ENCODE measurements at regions not wholly inside any gene's neighbourhood (a gene's known extent, or its start where the extent isn't known, plus 50 kb on each side); places are given as distances from the start of the nearest gene placed in this dataset.

DNA sequence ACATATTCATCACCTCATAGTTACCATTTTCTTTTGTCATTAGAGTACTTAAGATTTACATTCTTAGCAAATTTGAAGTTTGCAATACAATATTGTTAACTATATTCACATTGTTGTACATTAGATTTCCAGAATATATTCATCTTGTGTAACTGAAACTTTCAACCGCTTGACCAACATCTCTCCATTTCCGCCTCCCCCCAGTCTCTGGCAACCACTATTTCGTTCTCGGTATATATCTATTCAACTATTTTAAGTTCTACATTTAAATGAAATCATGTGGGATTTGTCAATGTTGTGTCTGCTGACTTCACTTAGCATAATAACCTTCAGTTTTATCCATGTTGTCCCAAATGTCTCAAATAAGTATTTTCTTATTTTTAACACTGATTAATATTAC is 274.5 kb upstream of the KIF2B start:
- CTCF ChIA-PET: no interaction called here
- Histone ChIP-seq H3K4me3 (ENCODE audit: low read depth, low read length, poor library complexity, severe bottlenecking) (no peak overlapping the region), H3K36me3 (ENCODE audit: insufficient read depth, low read length, poor library complexity, severe bottlenecking) (no peaks in the 10 kb centered on the region), H3K4me1 (ENCODE audit: insufficient read depth, low read length, poor library complexity, severe bottlenecking) (no peaks in the 10 kb centered on the region), H3K9me3 (ENCODE audit: low read depth, low read length, poor library complexity, severe bottlenecking) (no peaks in the 10 kb centered on the region), H3K27ac (ENCODE audit: low read depth, low read length, poor library complexity, severe bottlenecking) (no peak overlapping the region), H3K27me3 (replicated peaks; ENCODE audit: insufficient read depth, low read depth, low read length, poor library complexity) (no peaks in the 10 kb centered on the region)
- intact Hi-C loops (cut with micrococcal nuclease; ENCODE audit: unreplicated experiment): no loop called here
- TF ChIP-seq, protein P1, sequence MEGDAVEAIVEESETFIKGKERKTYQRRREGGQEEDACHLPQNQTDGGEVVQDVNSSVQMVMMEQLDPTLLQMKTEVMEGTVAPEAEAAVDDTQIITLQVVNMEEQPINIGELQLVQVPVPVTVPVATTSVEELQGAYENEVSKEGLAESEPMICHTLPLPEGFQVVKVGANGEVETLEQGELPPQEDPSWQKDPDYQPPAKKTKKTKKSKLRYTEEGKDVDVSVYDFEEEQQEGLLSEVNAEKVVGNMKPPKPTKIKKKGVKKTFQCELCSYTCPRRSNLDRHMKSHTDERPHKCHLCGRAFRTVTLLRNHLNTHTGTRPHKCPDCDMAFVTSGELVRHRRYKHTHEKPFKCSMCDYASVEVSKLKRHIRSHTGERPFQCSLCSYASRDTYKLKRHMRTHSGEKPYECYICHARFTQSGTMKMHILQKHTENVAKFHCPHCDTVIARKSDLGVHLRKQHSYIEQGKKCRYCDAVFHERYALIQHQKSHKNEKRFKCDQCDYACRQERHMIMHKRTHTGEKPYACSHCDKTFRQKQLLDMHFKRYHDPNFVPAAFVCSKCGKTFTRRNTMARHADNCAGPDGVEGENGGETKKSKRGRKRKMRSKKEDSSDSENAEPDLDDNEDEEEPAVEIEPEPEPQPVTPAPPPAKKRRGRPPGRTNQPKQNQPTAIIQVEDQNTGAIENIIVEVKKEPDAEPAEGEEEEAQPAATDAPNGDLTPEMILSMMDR (conservative IDR thresholded peaks at IDR 0.05; ENCODE audit: low read depth, low read length): no peak
- BruUV-seq (replicated peaks): no TSS peak
- DNase-seq (ENCODE audit: low spot score): no peak
- POLR2A ChIA-PET (ENCODE audit: low non-redundant PET): interaction anchor here (0.7 kb wide), 1 partner anchor 143 kb away, joined by 8 read pairs; no protein-coding TSS in a partner anchor

DNA sequence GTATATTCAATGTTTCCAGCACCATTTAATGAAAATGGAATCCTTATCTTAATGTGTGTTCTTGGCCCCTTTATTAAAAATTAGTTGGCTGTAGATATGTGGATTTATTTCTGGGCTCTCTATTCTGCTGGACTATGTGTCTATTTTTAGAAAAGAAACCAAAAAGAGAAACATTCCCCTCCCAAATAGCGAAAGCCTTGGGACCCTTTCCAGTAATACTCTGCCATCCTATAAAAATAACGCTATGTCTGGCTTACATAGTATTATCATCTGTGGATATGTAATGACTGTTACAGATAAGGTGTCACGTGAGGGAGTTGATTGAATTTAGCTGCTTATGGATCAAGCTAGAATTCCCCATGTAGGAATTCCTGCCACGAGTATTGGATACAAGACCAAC is 279.3 kb upstream of the KIF2B start:
- no peaks in the 10 kb centered on the region for H3K4me1 ChIP-seq (ENCODE audit: insufficient read depth, low read length, poor library complexity, severe bottlenecking)
- no peak overlapping the region for H3K27ac ChIP-seq (ENCODE audit: low read depth, low read length, poor library complexity, severe bottlenecking)
- H3K4me3 ChIP-seq (ENCODE audit: low read depth, low read length, poor library complexity, severe bottlenecking): no peak overlapping the region
- CTCF ChIA-PET: no interaction called here
- DNase-seq (ENCODE audit: low spot score): no peak
- TF ChIP-seq, protein P1 (conservative IDR thresholded peaks at IDR 0.05; ENCODE audit: low read depth, low read length): no peak
- TF ChIP-seq EZH2 (IDR thresholded peaks at IDR 0.05; ENCODE audit: borderline replicate concordance, low read depth, low read length, poor library complexity, severe bottlenecking): no peak
- no peaks in the 10 kb centered on the region for H3K36me3 ChIP-seq (ENCODE audit: insufficient read depth, low read length, poor library complexity, severe bottlenecking)
- no TSS peak for BruUV-seq (replicated peaks)
- H3K27me3 ChIP-seq (replicated peaks; ENCODE audit: insufficient read depth, low read depth, low read length, poor library complexity): no peaks in the 10 kb centered on the region
- intact Hi-C loops (cut with micrococcal nuclease; ENCODE audit: unreplicated experiment): no loop called here
- H3K9me3 ChIP-seq (ENCODE audit: low read depth, low read length, poor library complexity, severe bottlenecking): no peaks in the 10 kb centered on the region
- POLR2A ChIA-PET (ENCODE audit: low non-redundant PET): no interaction called here

DNA sequence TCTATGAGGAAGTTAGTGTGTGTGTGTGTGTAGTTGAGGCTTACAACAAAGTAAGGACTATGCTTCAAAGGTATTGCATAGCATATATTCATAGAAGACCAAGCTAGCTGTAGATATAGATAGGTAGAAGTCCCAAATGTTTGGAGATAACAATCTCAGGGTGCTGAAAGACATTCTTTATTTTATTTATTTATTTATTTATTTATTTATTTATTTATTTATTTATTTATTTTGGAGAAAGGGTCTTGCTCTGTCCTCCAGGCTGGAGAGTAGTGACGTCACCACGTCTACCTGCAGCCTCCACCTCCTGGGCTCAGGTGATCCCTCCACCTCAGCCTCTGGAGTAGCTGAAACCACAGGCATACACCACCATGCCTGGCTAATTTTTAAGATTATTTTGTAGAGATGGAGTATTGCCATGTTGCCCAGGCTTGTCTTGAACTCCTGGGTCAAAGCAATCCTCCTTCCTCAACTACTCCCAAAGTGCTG is 284.6 kb upstream of the KIF2B start:
- Histone ChIP-seq H3K4me1 (ENCODE audit: insufficient read depth, low read length, poor library complexity, severe bottlenecking) (no peaks in the 10 kb centered on the region), H3K4me3 (ENCODE audit: low read depth, low read length, poor library complexity, severe bottlenecking) (no peak overlapping the region), H3K9me3 (ENCODE audit: low read depth, low read length, poor library complexity, severe bottlenecking) (no peaks in the 10 kb centered on the region), H3K27me3 (replicated peaks; ENCODE audit: insufficient read depth, low read depth, low read length, poor library complexity) (peaks cover 7% of the 10 kb centered on the region), H3K36me3 (ENCODE audit: insufficient read depth, low read length, poor library complexity, severe bottlenecking) (no peaks in the 10 kb centered on the region), H3K27ac (ENCODE audit: low read depth, low read length, poor library complexity, severe bottlenecking) (no peak overlapping the region)
- no TSS peak for BruUV-seq (replicated peaks)
- ChIA-PET CTCF (no interaction called here), POLR2A (ENCODE audit: low non-redundant PET) (no interaction called here)
- DNase-seq (ENCODE audit: low spot score): no peak
- TF ChIP-seq EZH2 (IDR thresholded peaks at IDR 0.05; ENCODE audit: borderline replicate concordance, low read depth, low read length, poor library complexity, severe bottlenecking): no peak
- TF ChIP-seq, protein P1 (conservative IDR thresholded peaks at IDR 0.05; ENCODE audit: low read depth, low read length): no peak
- intact Hi-C loops (cut with micrococcal nuclease; ENCODE audit: unreplicated experiment): no loop called here

Data from A673 (cell line).